IPS DF 4.7 (cell line): ENCODE measurements at regions not wholly inside any gene's neighbourhood (a gene's known extent, or its start where the extent isn't known, plus 50 kb on each side); places are given as distances from the start of the nearest gene placed in this dataset.
"Not testable (repeated sequence)": the region's sequence is repeated elsewhere in the genome, so short reads cannot be mapped to it uniquely, and the experiment has no call there.

ENCODE experiments used
- DNase-seq: peaks from one replicate; pipeline ENCODE4 v3.0.0-alpha.2; 2013; ENCODE audit warnings: low spot score; ENCODE audit errors: extremely low read depth

- no peak for DNase-seq
Observed at GRCh38 chr16:79898703-79899102, 298.2 kb upstream of the MAF start.

DNA sequence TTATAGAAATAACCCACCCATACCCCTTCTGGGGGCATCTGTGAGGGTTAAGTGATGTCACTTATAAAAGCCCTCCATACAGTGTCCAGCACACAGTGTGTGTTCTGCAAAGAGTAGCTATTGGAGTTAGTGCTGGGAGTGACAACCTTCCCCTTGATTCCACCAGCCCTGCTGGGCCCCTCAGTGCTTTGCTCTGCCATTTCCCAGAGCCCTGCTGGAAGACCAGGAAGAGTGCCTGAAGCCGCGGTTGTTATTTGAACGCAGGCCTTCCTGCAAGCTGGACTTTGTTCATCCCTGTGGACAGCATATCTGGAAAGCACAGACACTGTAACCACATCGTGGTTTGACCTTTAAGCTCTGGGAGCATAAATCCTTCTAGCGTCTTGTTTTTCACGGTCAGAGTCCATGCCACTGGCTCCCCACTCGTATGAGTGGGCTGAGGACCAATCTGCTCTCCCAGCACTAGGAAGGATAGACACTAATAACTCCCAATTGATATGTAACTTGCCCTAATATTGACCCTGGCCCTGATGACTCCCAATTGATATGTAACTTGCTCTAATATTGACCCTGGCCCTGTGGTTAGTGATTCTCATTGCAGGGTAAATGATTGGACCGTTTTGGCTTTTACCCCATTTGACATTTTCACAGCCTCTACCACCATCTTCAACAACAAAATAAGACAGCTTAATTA, 297.1 kb upstream of the MAF start:
- DNase-seq, result no peak

GRCh38 chr16:79897104-79897452, 296.5 kb upstream of the MAF start:
- no peak for DNase-seq

- no peak for DNase-seq
Observed at GRCh38 chr16:79895917-79896203, 295.3 kb upstream of the MAF start.

GRCh38 chr16:79895053-79895916, 294.7 kb upstream of the MAF start:
- no peak for DNase-seq

DNA sequence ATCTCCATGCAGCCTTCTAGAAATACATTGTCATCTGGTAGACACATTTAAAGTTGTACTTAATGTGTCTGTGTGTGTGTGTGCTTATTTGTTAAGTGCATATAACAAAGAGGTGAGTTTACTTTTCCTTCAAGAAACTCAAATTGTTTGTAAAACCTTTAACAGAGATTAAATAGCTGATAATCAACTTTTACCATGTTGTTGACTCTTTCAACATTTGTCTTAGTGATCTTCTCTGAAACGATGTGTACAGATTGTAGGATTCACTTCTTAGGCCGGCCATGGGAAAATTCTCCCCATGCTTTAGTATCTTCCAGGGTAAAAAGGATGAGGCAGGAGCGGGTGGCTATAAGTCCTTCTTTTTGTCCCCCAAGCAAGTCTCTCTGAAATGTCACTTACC, 292.9 kb upstream of the MAF start:
- no peak for DNase-seq

DNA sequence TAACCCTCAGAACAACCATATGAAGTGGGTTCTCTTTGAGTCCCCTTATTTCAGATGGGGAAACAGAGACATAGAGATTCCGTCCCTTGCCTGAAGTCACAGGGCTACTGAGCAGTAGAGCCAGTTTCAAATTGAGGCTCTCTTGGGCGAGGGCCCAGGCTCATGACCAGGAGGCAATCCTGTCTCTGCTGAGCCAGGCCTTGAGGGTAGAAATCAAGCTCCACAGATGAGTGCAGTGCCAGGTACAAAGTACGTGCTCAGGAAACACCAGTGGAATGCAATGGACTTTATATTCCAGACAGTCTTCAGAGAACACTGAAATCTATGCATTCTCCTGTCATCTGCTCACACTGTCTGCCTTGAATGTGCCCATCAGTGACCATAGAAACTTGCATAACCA, 291.7 kb upstream of the MAF start:
- DNase-seq, result no peak

DNA sequence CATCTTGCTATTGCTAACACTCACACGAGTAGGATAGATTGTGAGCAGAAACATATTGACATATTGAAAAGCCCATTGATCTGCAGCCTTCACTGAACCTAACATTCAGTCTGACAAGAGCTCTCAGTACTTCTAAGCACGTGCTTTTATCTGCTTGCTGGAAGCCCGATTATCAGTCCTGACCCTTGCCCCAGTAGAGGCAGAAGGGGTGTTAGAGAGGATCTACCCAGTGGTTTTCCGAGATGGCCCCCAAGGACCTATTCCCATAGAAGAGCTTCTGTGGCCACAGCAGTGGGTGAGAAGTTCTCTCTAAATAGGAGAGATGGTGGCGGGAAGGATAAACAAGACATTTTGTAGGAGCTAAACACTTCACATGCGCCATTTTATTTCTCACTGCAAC, 290.9 kb upstream of the MAF start:
- DNase-seq, result no peak

DNA sequence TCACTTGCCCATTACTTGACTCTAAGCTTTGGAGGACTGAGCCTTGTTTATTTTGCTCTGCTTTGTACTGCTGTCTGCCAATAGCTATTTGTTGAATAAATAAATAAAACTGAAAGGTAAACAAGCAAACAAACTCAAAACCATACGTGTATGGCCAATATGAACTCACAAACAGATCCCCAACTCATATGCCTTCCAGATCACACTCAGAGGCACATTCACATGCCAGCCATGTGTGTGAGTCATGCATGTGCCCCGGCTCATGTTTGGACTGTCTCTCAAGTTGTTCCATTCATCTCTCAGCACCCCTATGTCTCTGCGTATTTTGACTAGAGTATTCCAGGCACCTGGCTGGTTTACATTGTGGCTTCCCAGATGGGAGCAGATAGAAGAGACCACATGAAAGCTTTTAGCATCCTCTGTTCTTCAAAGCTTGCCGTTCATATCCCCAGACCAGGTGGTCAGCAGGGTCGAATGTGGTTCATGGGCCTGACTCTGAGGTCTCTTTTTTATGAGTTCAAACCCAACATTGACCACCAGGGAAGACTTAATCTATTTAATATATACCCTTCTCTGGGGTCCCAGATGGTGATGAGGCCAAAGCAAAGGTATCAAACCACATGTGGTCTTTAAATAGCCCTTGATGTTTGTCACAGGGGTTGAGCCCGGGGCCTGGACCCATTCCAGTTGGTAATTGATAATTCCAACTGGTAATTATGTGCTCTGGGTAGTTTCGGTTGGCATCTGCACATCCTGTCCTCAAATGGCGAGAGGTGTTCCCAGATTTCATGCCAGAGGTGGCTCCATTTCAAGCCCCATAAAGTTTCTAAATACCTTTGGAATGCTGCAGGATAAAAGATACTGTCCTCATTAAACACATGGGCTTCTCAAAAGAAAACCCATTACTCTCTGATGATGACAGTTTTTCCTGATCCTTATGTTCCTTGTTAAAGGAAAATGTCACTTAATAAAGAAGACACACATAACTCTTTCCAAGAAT, 287.3 kb upstream of the MAF start:
- DNase-seq, result no peak

DNA sequence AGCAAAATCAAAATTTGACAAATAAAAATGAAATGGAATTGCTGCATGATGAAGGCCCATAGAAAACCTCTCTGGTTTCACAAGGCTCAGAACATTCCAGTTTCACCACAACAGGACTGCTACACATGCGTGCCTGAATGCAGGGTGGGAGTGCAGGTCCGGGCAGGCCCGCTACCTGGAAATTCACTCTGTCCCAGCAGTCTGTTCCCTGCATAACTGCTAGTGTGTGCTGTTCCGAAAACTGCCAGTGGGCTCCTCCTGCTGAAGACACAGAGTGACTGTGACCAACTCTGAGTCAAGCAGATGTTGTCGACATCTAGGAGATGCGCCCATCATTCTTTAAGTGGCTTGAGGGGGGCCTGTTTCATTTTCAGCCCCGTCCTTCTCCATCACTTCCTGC, 284.8 kb upstream of the MAF start:
- DNase-seq, result no peak

GRCh38 chr16:79883494-79883893, 283.0 kb upstream of the MAF start:
- no peak for DNase-seq

- DNase-seq, result no peak
Observed at GRCh38 chr16:79882340-79883005, 281.9 kb upstream of the MAF start.

DNA sequence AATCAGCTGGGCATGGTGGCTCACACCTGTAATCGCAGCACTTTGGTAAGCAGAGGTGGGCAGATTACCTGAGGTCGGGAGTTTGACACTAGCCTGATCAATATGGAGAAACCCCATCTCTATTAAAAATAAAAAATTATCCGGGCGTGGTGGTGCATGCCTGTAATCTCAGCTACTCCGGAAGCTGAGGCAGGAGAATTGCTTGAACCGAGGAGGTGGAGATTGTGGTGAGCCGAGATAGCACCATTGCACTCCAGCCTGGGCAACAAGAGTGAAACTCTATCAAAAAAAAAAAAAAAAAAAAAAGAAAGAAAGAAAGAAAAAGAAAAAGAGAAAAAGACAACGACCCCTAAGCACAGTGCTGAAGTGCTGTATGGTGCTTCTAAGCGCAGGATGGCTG, 280.6 kb upstream of the MAF start:
- DNase-seq, result not testable (repeated sequence)

- DNase-seq, result no peak
Observed at GRCh38 chr16:79876332-79876730, 275.8 kb upstream of the MAF start.

DNA sequence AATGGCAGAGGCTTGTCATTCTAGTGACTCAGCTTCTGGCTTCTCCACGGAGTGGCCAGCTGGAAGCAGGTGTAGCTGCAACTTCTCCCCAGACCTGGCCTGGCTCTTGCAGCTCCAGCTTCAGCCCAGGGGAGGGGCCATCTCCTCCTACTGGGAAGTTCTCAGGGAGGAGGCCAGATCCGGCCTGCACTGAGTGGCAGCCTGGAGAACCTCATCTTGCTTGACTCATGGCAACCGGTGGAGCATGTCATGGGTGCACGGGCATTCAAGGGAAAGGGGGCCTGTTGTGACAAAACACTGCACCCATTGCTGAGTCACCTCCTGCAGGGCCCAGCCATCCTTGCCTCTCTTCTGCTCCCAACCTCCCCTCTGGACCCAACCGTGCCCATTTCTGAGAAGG, 273.9 kb upstream of the MAF start:
- DNase-seq, result no peak

DNA sequence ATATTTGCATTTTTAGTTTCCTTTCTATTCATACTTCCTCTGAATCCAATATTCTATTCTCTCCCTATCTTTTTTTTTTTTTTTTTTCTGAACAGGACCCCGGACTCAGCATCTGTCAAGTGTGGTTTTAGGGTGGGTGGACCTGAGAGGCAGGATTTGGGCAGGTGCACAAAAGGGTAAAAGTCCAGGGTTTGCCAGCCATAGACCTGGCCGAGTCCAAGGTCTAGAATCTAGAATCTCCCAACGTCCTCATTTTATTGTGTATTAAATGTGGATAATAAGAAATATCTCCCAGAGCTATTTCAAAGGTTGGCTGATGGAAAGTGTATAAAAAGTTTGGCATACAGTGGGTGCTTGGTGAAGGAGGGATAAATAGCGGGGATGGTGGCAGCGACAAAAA, 273.3 kb upstream of the MAF start:
- DNase-seq, result no peak

DNA sequence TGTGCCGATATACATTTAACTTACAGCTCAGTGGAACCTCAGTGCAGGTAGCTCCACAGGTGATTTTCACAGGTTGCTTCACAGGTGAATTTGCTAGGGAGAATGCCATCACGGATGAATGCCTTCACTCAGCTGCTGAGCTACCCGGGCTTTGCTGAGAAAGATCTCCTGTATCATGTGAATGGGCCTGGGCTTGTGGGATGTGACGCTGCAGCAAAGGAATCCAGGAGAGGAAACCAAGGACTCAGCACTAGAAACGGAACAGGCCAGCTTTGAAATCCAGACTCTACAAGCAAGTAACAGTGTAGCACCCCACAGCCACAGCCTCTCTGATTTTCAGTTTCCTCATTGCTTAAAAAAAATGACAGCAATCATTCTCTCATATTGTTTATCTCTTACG, 271.4 kb upstream of the MAF start:
- no peak for DNase-seq

GRCh38 chr16:79870016-79870886, 269.7 kb upstream of the MAF start:
- no peak for DNase-seq

- no peak for DNase-seq
Observed at GRCh38 chr16:79869304-79870015, 268.9 kb upstream of the MAF start.

DNA sequence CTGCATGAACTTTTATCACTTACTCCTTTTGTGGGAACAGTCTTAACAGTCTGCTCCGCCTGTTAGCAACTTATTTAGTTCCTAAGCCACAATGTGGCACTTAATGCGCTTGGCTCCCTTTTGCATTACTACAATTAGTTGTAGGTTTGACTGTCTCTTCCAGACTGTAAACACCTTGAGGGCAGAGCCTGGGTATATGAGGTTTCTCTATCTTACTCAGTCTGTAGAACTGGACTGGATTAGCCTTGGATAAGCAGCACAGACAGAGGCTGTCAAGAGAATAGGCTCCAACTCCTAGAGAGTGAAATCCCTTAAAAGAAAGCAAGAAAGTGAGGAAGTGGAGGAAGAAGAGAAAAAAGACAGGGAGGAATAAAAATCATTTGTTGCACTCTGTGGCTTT, 268.3 kb upstream of the MAF start:
- no peak for DNase-seq
